Stimulated activated naive CD8-positive, alpha-beta T cell treated with anti-CD3 and anti-CD28 coated beads, Interleukin-15, Interleukin-2, amounts not matched to agents 100 U/mL and 50 U/mL, for 24 hours (primary cell): ENCODE measurements at regions not wholly inside any gene's neighbourhood (a gene's known extent, or its start where the extent isn't known, plus 50 kb on each side); places are given as distances from the start of the nearest gene placed in this dataset.
"Not testable (repeated sequence)": the region's sequence is repeated elsewhere in the genome, so short reads cannot be mapped to it uniquely, and the experiment has no call there.

Source experiments
- ATAC-seq: fragments of 150-1000 bp; cut with Tn5 transposase; one replicate; pipeline ENCODE4 v1.10.0; 2021
- DNase-seq: peaks from one replicate; pipeline ENCODE4 v3.0.0; 2021

GRCh38 chr7:116340943-116341907, 130.9 kb downstream of the TES start:
- DNase-seq: no peak
- no peak for ATAC-seq

- no peak for DNase-seq
These were observed 131.8 kb downstream of the TES start for GRCh38 chr7:116342125-116342524.

GRCh38 chr7:116347151-116347832, 137.0 kb downstream of the TES start:
- DNase-seq (no peak), ATAC-seq (no peak)

More at GRCh38 chr7:116342125-116342524, 131.8 kb downstream of the TES start:
- no peak for ATAC-seq

GRCh38 chr7:116348346-116348745, 138.0 kb downstream of the TES start:
- DNase-seq (no peak), ATAC-seq (no peak)

GRCh38 chr7:116351966-116352365, 141.6 kb downstream of the TES start:
- ATAC-seq: no peak
- DNase-seq: no peak

- ATAC-seq (no peak), DNase-seq (no peak)
These were observed 143.3 kb downstream of the TES start for GRCh38 chr7:116353647-116354046.

GRCh38 chr7:116354171-116354545, 143.8 kb downstream of the TES start:
- DNase-seq: no peak
- ATAC-seq: no peak

GRCh38 chr7:116354546-116355423, 144.4 kb downstream of the TES start:
- DNase-seq (no peak), ATAC-seq (no peak)

- ATAC-seq (no peak), DNase-seq (no peak)
These were observed 144.1 kb upstream of the CAV2 start for GRCh38 chr7:116355424-116355765.

- ATAC-seq: no peak
These were observed 143.1 kb upstream of the CAV2 start for GRCh38 chr7:116356333-116356965.

GRCh38 chr7:116356979-116357378, 142.6 kb upstream of the CAV2 start:
- no peak for ATAC-seq
- no peak for DNase-seq

More at GRCh38 chr7:116356333-116356965, 143.1 kb upstream of the CAV2 start:
- DNase-seq: no peak

GRCh38 chr7:116357781-116358670, 141.5 kb upstream of the CAV2 start:
- no peak for DNase-seq

GRCh38 chr7:116361767-116362166, 137.8 kb upstream of the CAV2 start:
- no peak for ATAC-seq

More at GRCh38 chr7:116357781-116358670, 141.5 kb upstream of the CAV2 start:
- ATAC-seq: no peak

GRCh38 chr7:116363637-116364432, 135.7 kb upstream of the CAV2 start:
- ATAC-seq (no peak), DNase-seq (no peak)

More at GRCh38 chr7:116361767-116362166, 137.8 kb upstream of the CAV2 start:
- no peak for DNase-seq

GRCh38 chr7:116364469-116364868, 135.1 kb upstream of the CAV2 start:
- no peak for ATAC-seq
- no peak for DNase-seq

GRCh38 chr7:116365797-116366196, 133.7 kb upstream of the CAV2 start:
- ATAC-seq (no peak), DNase-seq (no peak)

GRCh38 chr7:116367171-116367813, 132.2 kb upstream of the CAV2 start:
- ATAC-seq: no peak
- no peak for DNase-seq

GRCh38 chr7:116368965-116369364, 130.6 kb upstream of the CAV2 start:
- no peak for DNase-seq
- ATAC-seq: no peak

GRCh38 chr7:116371536-116371935, 128.0 kb upstream of the CAV2 start:
- ATAC-seq: not testable (repeated sequence)

More at GRCh38 chr7:116371536-116371935, 128.0 kb upstream of the CAV2 start:
- not testable (repeated sequence) for DNase-seq
